ENCODE measurements at regions not wholly inside any gene's neighbourhood (a gene's known extent, or its start where the extent isn't known, plus 50 kb on each side); places are given as distances from the start of the nearest gene placed in this dataset.
"Not testable (repeated sequence)": the region's sequence is repeated elsewhere in the genome, so short reads cannot be mapped to it uniquely, and the experiment has no call there.

DNA sequence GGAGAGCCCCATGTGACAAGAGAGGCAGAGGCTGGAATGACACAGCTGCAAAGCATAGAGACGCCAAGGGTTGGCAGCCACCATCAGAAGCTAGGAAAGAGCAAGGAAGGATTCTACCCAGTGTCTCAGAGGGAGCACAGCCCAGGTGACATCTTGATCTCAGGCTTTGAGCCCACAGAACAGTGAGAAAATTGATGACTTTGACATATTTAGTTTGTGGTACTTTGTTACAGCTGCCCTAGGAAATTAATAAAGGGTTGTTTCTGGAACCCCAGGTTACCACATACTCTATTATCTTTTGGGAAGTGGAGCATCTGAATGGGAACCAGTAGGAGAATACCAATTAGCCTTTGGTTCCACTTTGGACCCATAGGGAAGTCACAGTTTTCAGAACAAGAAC, 231.7 kb downstream of the ZNF621 start:
- DNase-seq = no peak

DNA sequence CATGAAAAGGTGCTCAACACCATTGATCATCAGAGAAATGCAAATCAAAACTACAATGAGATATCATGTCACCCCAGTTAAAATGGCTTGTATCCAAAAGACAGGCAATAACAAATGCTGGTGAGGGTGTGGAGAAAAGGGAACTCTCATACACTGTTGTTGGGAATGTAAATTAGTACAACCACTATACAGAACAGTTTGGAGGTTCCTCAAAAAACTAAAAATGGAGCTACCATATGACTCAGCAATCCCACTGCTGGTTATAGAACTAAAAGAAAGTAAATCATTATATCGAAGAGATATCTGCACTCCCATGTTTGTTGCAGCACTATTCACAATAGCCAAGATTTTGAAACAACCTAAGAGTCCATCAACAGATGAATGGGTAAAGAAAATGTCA, 238.0 kb downstream of the ZNF621 start:
- DNase-seq = not testable (repeated sequence)

DNA sequence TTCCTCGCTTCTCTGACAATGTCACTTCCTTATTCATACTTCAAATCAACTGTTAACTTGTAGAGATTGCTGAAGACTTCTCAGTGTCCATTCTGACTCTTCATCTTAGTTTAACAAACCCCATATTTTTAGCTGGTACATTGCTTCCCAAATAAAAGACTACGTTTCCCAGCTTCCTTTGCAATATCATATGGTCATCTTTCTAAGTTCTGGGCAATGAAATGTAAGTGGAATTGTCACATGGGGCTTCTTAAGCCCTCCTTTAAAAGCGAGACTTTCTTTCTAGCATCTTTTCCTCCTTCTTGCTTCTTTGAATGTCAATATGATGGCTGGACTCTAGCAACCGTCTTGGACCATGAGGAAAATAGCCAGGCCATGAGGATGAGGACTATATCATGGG, 239.0 kb downstream of the ZNF621 start:
- no peak for DNase-seq

DNA sequence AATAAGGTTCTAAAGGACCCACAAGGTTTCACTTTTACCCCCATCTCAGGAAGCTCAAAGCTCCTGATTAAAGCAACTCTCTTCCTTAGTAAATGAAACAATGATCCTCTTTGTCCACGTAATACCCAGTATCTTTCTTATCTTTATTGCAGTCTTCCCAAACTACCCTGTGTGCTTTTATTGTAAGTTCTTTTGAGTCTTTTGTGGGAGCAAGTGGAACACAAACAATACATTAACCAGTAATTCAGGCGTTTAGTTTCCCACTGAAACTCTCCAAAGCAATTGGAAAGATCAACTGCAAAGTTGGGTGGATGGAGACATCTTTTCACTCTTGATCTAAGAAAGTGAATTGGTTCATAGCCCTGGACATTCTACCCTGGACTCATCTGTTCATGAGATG, 240.0 kb downstream of the ZNF621 start:
- no peak for DNase-seq

DNA sequence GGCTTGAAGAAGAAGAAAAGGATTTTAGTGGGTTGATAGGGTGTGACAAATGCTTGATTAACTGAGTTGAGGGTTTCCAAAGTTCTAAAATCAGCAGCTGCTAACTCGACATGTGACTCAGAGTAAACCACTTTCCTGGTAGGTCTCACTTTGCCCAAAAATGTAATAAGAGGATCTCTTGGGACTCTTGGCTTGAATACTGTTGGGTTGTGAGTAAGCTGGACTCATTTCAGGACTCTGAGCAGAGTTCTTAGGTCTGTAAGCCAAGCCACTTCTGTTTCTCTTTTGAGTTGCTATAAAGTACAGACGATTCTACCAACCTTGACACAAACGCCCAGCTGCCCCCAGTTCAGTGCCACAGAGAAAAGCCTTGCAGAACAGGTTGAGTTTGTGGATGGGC, 241.1 kb downstream of the ZNF621 start:
- no peak for DNase-seq

GRCh38 chr3:40766396-40766795, 241.6 kb downstream of the ZNF621 start:
- DNase-seq = no peak

- no peak for DNase-seq
Measured at GRCh38 chr3:40768046-40768445, 243.3 kb downstream of the ZNF621 start.

GRCh38 chr3:40768536-40768935, 243.8 kb downstream of the ZNF621 start:
- no peak for DNase-seq

- peak in 1 of 2 donors; percentile 11 for DNase-seq
Measured at GRCh38 chr3:40770061-40770460, 245.3 kb downstream of the ZNF621 start.

DNA sequence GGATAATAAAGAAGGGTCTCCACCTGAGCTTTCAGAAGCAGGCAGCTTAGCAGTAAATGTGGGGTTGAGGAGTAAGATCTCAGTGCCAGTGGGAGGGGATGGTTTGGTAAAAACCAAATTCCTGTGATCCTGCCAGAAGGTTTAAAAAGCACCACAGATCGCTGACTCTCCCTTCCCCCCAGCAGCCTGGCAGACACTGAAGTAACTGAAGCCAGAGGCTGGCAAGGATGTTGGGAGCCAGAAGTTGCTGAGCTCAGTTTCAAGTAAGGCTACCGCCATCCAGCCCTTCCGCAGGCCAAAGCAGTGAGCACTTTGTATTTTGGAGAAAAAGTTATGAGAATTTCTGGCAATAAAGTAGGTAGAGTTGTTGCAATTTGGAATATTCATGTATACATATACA, 246.4 kb downstream of the ZNF621 start:
- no peak for DNase-seq

GRCh38 chr3:40779039-40779438, 254.3 kb downstream of the ZNF621 start:
- no peak for DNase-seq

DNA sequence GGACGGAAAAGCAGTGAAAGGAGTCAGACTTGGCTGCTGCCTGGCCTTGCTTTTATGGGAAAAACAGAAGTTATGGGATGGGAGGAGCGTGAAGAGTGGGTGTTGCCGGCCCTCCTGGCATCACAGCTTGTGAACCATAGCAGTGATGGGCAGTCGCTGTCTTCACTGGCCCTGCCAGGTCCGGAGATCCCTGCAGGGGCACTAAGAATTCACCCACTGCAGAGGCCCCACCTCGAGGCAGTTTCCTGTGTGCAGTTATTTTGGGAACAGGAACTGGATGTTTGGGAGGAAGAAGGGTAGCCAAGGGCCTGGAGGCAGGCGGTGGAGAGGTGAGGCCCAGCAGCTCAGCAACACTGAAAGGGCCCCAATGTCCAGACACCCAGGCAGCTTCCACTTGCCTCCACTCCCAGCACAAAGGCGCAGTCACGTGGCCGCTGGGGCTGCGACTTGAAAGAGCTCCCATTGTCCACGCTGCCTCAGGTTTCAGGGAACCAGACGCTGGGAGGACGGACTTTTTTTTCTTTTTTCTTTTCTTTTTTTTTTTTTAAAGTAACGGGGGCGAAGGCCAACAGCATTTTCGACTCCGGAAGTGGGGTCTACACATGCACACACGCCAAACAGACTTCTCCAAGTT, 255.6 kb downstream of the ZNF621 start:
- no peak for DNase-seq

- DNase-seq = no peak
Measured at GRCh38 chr3:40780925-40781406, 256.2 kb downstream of the ZNF621 start.

DNA sequence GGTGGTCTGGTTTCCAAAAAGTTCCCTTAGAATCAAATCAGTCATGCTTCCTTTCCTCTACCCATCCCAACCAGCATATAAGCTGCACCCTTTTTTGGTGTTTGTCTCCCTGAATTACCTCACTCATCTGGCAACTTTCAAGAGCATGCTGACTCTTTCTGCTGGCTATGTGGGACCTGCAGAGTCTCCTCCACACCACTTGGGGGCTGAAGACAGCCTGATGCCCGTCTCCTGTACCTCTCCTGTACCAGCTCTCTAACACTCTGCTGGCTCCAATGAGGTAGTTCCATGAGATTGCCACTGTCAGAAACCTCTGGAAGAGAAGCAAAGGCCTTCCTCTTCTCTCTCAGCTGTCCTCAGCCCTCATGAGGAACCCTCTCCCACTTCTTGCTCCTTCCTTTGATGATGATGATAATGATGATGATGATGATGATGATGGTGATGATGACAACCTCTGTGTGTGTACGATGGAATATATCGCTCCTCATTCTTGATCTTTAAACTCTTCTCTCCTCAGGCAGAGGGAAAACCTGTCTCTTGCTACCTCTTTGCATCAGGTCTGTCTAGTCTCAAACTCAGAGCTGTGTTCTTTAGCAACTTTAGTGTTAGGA, 257.5 kb downstream of the ZNF621 start:
- no peak for DNase-seq

DNA sequence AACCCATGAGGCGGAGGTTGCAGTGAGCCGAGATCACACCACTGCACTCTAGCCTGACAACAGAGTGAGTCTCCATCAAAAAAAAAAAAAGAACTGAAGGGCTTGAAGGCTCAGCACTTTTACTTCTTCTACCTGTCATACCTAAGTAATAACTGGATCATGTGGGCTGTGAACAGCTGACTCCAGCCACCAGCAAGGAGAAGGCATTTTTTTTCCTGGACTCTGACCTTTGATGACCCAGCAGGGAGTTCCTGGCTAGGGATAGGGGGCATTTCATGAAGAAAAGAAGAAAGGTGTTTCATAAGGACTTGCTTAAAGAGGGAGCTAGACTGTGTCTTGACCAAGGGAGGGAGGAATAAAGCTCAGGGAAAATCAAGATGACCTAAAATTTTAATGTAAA, 266.0 kb downstream of the ZNF621 start:
- DNase-seq = no peak

DNA sequence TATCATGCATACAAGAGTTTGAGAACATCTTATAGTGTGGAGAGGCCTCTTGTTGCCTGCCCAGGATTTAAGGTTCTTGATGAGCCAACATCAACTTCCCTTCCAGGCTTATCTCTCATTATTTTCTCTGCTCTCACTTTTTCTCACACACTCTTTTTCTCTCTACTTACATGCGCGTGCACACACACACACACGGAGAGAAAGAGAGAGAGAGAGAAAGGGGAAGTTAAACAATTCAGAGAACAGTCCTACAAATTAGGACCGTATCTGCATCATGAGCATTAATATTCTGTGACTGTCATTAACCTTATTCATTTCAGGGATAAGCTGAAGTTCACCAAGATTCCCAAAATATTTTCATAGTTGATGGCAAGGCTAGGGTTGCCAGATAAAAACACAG, 269.0 kb downstream of the ZNF621 start:
- DNase-seq = no peak

DNA sequence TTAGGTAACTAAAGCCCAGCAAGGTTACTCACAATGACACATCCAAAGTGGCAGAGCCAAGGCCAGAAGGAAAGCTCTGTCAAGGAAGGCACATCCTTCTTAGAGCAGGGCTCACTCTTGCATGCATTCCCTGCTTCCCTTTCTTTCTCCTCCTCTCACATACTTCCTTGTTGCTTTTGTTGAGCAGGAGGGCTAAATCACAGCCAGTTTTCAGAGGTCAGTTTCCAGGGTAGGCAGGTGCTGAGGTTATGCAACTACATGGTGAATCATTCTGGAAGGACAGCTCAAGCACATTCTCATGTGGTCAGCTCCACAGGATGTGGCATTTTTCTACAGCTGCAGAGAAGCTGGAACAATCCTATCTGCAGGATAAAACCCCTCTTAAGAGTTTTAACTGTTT, 275.6 kb downstream of the ZNF621 start:
- no peak for DNase-seq

- no peak for DNase-seq
Measured at GRCh38 chr3:40801284-40801741, 276.6 kb downstream of the ZNF621 start.

DNA sequence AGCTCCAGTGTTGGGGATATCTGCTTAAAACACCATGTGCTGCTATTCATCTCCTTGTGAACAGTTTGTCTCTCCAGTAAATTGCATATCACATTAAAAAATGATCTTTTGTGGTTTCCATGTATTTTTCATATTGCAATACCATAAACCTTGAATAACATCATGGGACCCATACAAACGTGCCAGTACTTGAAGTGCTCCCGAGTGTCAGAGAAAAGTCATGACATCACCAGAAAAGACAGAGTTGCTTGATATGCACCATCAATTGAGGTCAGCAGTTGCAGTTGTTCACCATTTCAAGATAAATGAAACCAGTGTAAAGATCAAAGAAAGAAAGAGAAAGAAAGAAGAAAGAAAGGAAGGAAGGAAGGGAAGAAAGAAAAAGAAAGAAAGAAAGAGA, 278.6 kb downstream of the ZNF621 start:
- DNase-seq = no peak

GRCh38 chr3:40805456-40805855, 280.7 kb downstream of the ZNF621 start:
- no peak for DNase-seq

- DNase-seq = no peak
Measured at GRCh38 chr3:40810813-40811212, 286.1 kb downstream of the ZNF621 start.

- DNase-seq = no peak
Measured at GRCh38 chr3:40817017-40817416, 292.3 kb downstream of the ZNF621 start.

- DNase-seq = no peak
Measured at GRCh38 chr3:40821315-40821714, 296.6 kb downstream of the ZNF621 start.

DNA sequence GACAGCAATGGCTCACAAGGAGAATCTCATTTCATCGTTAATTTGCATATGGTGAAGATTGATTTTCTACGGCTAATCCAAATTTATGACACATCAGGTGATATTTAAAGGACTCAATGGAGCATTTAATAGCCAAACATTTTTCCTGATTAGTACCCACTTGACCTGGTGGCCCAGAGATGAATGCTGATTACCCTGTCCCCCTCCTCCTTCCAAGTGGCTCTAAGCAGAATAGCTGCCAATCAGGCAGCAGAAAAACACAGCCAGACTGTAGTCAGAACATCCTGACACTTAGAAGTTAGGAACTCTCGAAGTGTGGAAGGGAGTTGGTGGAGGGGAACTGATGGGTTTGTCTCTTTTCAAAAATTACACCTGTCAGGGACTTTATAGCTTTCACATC, 302.5 kb downstream of the ZNF621 start:
- DNase-seq = no peak
